ENCODE measurements at regions not wholly inside any gene's neighbourhood (a gene's known extent, or its start where the extent isn't known, plus 50 kb on each side); places are given as distances from the start of the nearest gene placed in this dataset.
A peak's percentile ranks its signal among the peaks of the same experiment; 100 is the strongest.

GRCh38 chr17:412211-413015, 59.8 kb upstream of the RPH3AL start:
- no peak overlapping the region for H3K4me3 ChIP-seq (ENCODE audit: low read length)
- no peak for DNase-seq (ENCODE audit: low read depth)
- peak; percentile 82 for TF ChIP-seq CTCF (conservative IDR thresholded peaks at IDR 0.05; ENCODE audit: low read depth, low read length)

- no peak for DNase-seq (ENCODE audit: low read depth)
Observed at GRCh38 chr17:411421-412120, 59.0 kb upstream of the RPH3AL start.

GRCh38 chr17:410543-411401, 58.2 kb upstream of the RPH3AL start:
- DNase-seq (ENCODE audit: low read depth), result no peak
- TF ChIP-seq CTCF (conservative IDR thresholded peaks at IDR 0.05; ENCODE audit: low read depth, low read length), result peak; percentile 14
- H3K4me3 ChIP-seq (ENCODE audit: low read length), result peak overlapping the region; percentile 90

More at GRCh38 chr17:411421-412120, 59.0 kb upstream of the RPH3AL start:
- no peak overlapping the region for H3K4me3 ChIP-seq (ENCODE audit: low read length)
- no peak for TF ChIP-seq CTCF (conservative IDR thresholded peaks at IDR 0.05; ENCODE audit: low read depth, low read length)

- peak overlapping the region; percentile 90 for H3K4me3 ChIP-seq (ENCODE audit: low read length)
- peak; percentile 90 for DNase-seq (ENCODE audit: low read depth)
- no peak for TF ChIP-seq CTCF (conservative IDR thresholded peaks at IDR 0.05; ENCODE audit: low read depth, low read length)
Observed at GRCh38 chr17:409848-410542, 57.4 kb upstream of the RPH3AL start.

GRCh38 chr17:409308-409847, 56.8 kb upstream of the RPH3AL start:
- no peak for DNase-seq (ENCODE audit: low read depth)

More at GRCh38 chr17:409308-409847, 56.8 kb upstream of the RPH3AL start:
- peak overlapping the region; percentile 35 for H3K4me3 ChIP-seq (ENCODE audit: low read length)
- no peak for TF ChIP-seq CTCF (conservative IDR thresholded peaks at IDR 0.05; ENCODE audit: low read depth, low read length)
